ENCODE measurements at regions not wholly inside any gene's neighbourhood (a gene's known extent, or its start where the extent isn't known, plus 50 kb on each side); places are given as distances from the start of the nearest gene placed in this dataset.

- Histone ChIP-seq H3K23ac (ENCODE audit: insufficient read length, low read depth, low read length) (no peak overlapping the region), H3K79me1 (ENCODE audit: insufficient read depth, low read depth, low read length, poor library complexity, severe bottlenecking) (no peaks in the 10 kb centered on the region), H4K20me1 (ENCODE audit: control insufficient read depth, insufficient read depth, insufficient read length) (no peaks in the 10 kb centered on the region), H4K91ac (ENCODE audit: insufficient read length, low read depth, low read length) (no peak overlapping the region), H3K23me2 (ENCODE audit: insufficient read length, low read depth, low read length, poor library complexity, severe bottlenecking) (no peaks in the 10 kb centered on the region), H3K27ac (ENCODE audit: insufficient read length, low read depth, low read length) (no peak overlapping the region), H4K5ac (ENCODE audit: insufficient read length, low read depth, low read length) (no peak overlapping the region), H3K9me3 (ENCODE audit: control insufficient read depth, low read depth, low read length) (no peaks in the 10 kb centered on the region), H3K18ac (ENCODE audit: insufficient read length, low read depth, low read length) (no peak overlapping the region), H2BK120ac (ENCODE audit: low read depth, low read length, poor library complexity, severe bottlenecking) (no peak overlapping the region), H3K9ac (ENCODE audit: extremely low read depth, insufficient read length, low read length) (no peak overlapping the region), H2BK20ac (ENCODE audit: low read depth, low read length, poor library complexity, severe bottlenecking) (no peak overlapping the region), H2AK5ac (ENCODE audit: insufficient read length, low read length) (no peak overlapping the region), H3K14ac (ENCODE audit: insufficient read depth, low read length) (no peak overlapping the region), H3K4ac (ENCODE audit: low read depth, low read length) (no peak overlapping the region), H2AFZ (ENCODE audit: low read length) (no peak overlapping the region), H2BK12ac (ENCODE audit: insufficient read length, low read depth, low read length) (no peak overlapping the region), H2BK5ac (ENCODE audit: insufficient read length, low read length) (no peak overlapping the region), H3K56ac (ENCODE audit: insufficient read length, low read depth, low read length) (no peak overlapping the region), H3K27me3 (ENCODE audit: insufficient read depth, low read length) (no peaks in the 10 kb centered on the region), H2BK15ac (ENCODE audit: low read depth, low read length) (no peak overlapping the region), H3K79me2 (ENCODE audit: insufficient read depth, low read length) (no peaks in the 10 kb centered on the region), H3K4me2 (ENCODE audit: insufficient read depth, insufficient read length, low read length) (no peak overlapping the region), H3K4me1 (ENCODE audit: insufficient read depth, low read length) (no peaks in the 10 kb centered on the region), H3T11ph (ENCODE audit: low read length) (no peak overlapping the region), H4K8ac (replicated peaks; ENCODE audit: insufficient read length, low read depth, low read length) (no peak overlapping the region)
- no peak overlapping the region for H3K4me3 Mint-ChIP-seq
- no peaks in the 10 kb centered on the region for H3K27me3 Mint-ChIP-seq (ENCODE audit: low read depth)
- DNase-seq = no peak
- no peak for TF ChIP-seq CTCF (conservative IDR thresholded peaks at IDR 0.05)
- peaks cover 0 to 2% of the 10 kb centered on the region in 2 experiments; a peak in 1 of 5 replicates for H3K9me3 Mint-ChIP-seq
- no peak overlapping the region; a peak in 1 of 7 replicates for H3K27ac Mint-ChIP-seq
- H3K36me3 Mint-ChIP-seq (ENCODE audit: insufficient read depth in 1 of 3, low read depth in 3 of 3) = no peaks in the 10 kb centered on the region
- no CpG with 5 or more reads among the region's 2 CpGs for WGBS (ENCODE audit: extremely low coverage, insufficient read length, low lambda C conversion rate)
- H3K4me1 Mint-ChIP-seq = peaks cover 5 to 6% of the 10 kb centered on the region in 2 experiments; a peak in 2 of 4 replicates
These were observed 219.3 kb downstream of the C12orf50 start for GRCh38 chr12:87809916-87810315.
